Calu3 (cell line): ENCODE measurements at regions not wholly inside any gene's neighbourhood (a gene's known extent, or its start where the extent isn't known, plus 50 kb on each side); places are given as distances from the start of the nearest gene placed in this dataset.
"Not testable (repeated sequence)": the region's sequence is repeated elsewhere in the genome, so short reads cannot be mapped to it uniquely, and the experiment has no call there.

Experiments used
- BruUV-seq: library from RNA; stranded (reverse); fragments of 400-500 nt; replicated peaks from 2 replicates; lab custom pipeline; 2021; lab: Mats Ljungman, UMichigan
- CTCF ChIA-PET: fragments of 300-600 bp; sonication (Branson Sonifier 250); formaldehyde crosslinking; loops from one replicate; lab custom pipeline; 2022; ENCODE audit warnings: antibody characterized with exemption; lab: Charles Lee
- DNase-seq: peaks from one replicate; pipeline ENCODE4 v3.0.0; 2022
- H3K27ac Mint-ChIP-seq: one replicate; pipeline ENCODE4 v1.8.0; 2022; ENCODE audit warnings: mixed read lengths; ENCODE audit not compliant: unreplicated experiment
- H3K27me3 Mint-ChIP-seq: one replicate; pipeline ENCODE4 v1.8.0; 2022; ENCODE audit warnings: mixed read lengths; ENCODE audit not compliant: unreplicated experiment
- H3K36me3 Mint-ChIP-seq: one replicate; pipeline ENCODE4 v1.8.0; 2022; ENCODE audit warnings: mild to moderate bottlenecking, moderate library complexity, mixed read lengths; ENCODE audit not compliant: insufficient read depth, unreplicated experiment
- H3K4me1 Mint-ChIP-seq: one replicate; pipeline ENCODE4 v1.8.0; 2022; ENCODE audit warnings: mild to moderate bottlenecking, low read depth, mixed read lengths; ENCODE audit not compliant: unreplicated experiment
- H3K4me3 Mint-ChIP-seq: one replicate; pipeline ENCODE4 v1.8.0; 2022; ENCODE audit warnings: mild to moderate bottlenecking, low read depth, moderate library complexity, mixed read lengths; ENCODE audit not compliant: unreplicated experiment
- H3K9me3 Mint-ChIP-seq: one replicate; pipeline ENCODE4 v1.8.0; 2022; ENCODE audit warnings: low read depth, mixed read lengths; ENCODE audit not compliant: unreplicated experiment
- CTCF ChIP-seq: fragments of 200-600 bp; IDR thresholded peaks from one replicate; pipeline ENCODE4 v1.8.0; 2022; ENCODE audit warnings: antibody characterized with exemption; ENCODE audit not compliant: unreplicated experiment
- intact Hi-C: fragments of 100-400 bp; cut with micrococcal nuclease; formaldehyde crosslinking; loops from one replicate; pipeline ENCODE4 v1.10.0; 2022; ENCODE audit not compliant: unreplicated experiment

- H3K27me3 Mint-ChIP-seq = no peaks in the 10 kb centered on the region
- CTCF ChIA-PET = no interaction called here
- no peak for TF ChIP-seq CTCF
- intact Hi-C loops = no loop called here
- H3K36me3 Mint-ChIP-seq = no peaks in the 10 kb centered on the region
- H3K4me3 Mint-ChIP-seq = no peak overlapping the region
- no TSS peak for BruUV-seq
- peaks cover 13% of the 10 kb centered on the region for H3K9me3 Mint-ChIP-seq
- no peaks in the 10 kb centered on the region for H3K4me1 Mint-ChIP-seq
- no peak overlapping the region for H3K27ac Mint-ChIP-seq
- peak; percentile 19 for DNase-seq
These were observed 102.2 kb downstream of the ZNF92 start for GRCh38 chr7:65475734-65476319.

GRCh38 chr7:65477326-65477725, 103.7 kb downstream of the ZNF92 start:
- TF ChIP-seq CTCF = no peak
- no peak for DNase-seq
- Mint-ChIP-seq H3K36me3 (no peaks in the 10 kb centered on the region), H3K27ac (no peak overlapping the region), H3K9me3 (peaks cover 16% of the 10 kb centered on the region), H3K4me1 (no peaks in the 10 kb centered on the region), H3K27me3 (no peaks in the 10 kb centered on the region), H3K4me3 (no peak overlapping the region)
- CTCF ChIA-PET = no interaction called here
- BruUV-seq = no TSS peak
- intact Hi-C loops = no loop called here

GRCh38 chr7:65489260-65489767, 115.7 kb downstream of the ZNF92 start:
- DNase-seq = no peak
- Mint-ChIP-seq H3K27ac (no peak overlapping the region), H3K4me3 (no peak overlapping the region), H3K4me1 (no peaks in the 10 kb centered on the region), H3K36me3 (no peaks in the 10 kb centered on the region), H3K27me3 (no peaks in the 10 kb centered on the region), H3K9me3 (peaks cover 17% of the 10 kb centered on the region)
- no TSS peak for BruUV-seq
- intact Hi-C loops = no loop called here
- TF ChIP-seq CTCF = no peak
- CTCF ChIA-PET = no interaction called here

- BruUV-seq, H3K9me3 Mint-ChIP-seq, H3K27ac Mint-ChIP-seq, DNase-seq, intact Hi-C loops, H3K36me3 Mint-ChIP-seq, H3K27me3 Mint-ChIP-seq, H3K4me1 Mint-ChIP-seq, H3K4me3 Mint-ChIP-seq, CTCF ChIA-PET: not testable (repeated sequence)
These were observed 123.0 kb downstream of the ZNF92 start for GRCh38 chr7:65496697-65497096.

GRCh38 chr7:65503434-65504152, 129.9 kb downstream of the ZNF92 start:
- Mint-ChIP-seq H3K27ac (no peak overlapping the region), H3K27me3 (no peaks in the 10 kb centered on the region), H3K36me3 (no peaks in the 10 kb centered on the region), H3K9me3 (no peaks in the 10 kb centered on the region), H3K4me3 (no peak overlapping the region), H3K4me1 (no peaks in the 10 kb centered on the region)
- no peak for DNase-seq
- CTCF ChIA-PET = no interaction called here
- TF ChIP-seq CTCF = no peak
- intact Hi-C loops = no loop called here
- no TSS peak for BruUV-seq

- H3K27me3 Mint-ChIP-seq, H3K4me3 Mint-ChIP-seq, intact Hi-C loops, H3K4me1 Mint-ChIP-seq, BruUV-seq, DNase-seq, CTCF ChIA-PET, H3K36me3 Mint-ChIP-seq, H3K27ac Mint-ChIP-seq, H3K9me3 Mint-ChIP-seq: not testable (repeated sequence)
These were observed 131.1 kb downstream of the ZNF92 start for GRCh38 chr7:65504504-65505319.
